IPS-18a (cell line): ENCODE measurements at regions not wholly inside any gene's neighbourhood (a gene's known extent, or its start where the extent isn't known, plus 50 kb on each side); places are given as distances from the start of the nearest gene placed in this dataset.
"Not testable (repeated sequence)": the region's sequence is repeated elsewhere in the genome, so short reads cannot be mapped to it uniquely, and the experiment has no call there.

ENCODE experiments used
- H3K27ac ChIP-seq: one replicate; pipeline ENCODE4 v1.5.1; 2013; ENCODE audit warnings: low read length
- H3K27me3 ChIP-seq: one replicate; pipeline ENCODE4 v1.6.1; 2013; ENCODE audit warnings: mild to moderate bottlenecking, low read length; ENCODE audit not compliant: control insufficient read depth, insufficient read depth
- H3K36me3 ChIP-seq: one replicate; pipeline ENCODE4 v1.6.1; 2013; ENCODE audit warnings: low read depth, low read length; ENCODE audit not compliant: control insufficient read depth
- H3K4me1 ChIP-seq: one replicate; pipeline ENCODE4 v1.6.1; 2013; ENCODE audit warnings: low read depth, low read length; ENCODE audit not compliant: control insufficient read depth
- H3K4me3 ChIP-seq: one replicate; pipeline ENCODE4 v1.5.1; 2013; ENCODE audit warnings: low read length
- H3K9ac ChIP-seq: one replicate; pipeline ENCODE4 v1.6.1; 2013; ENCODE audit warnings: mild to moderate bottlenecking, low read length, moderate library complexity
- H3K9me3 ChIP-seq: one replicate; pipeline ENCODE4 v1.6.1; 2013; ENCODE audit warnings: low read depth, low read length; ENCODE audit not compliant: control insufficient read depth

DNA sequence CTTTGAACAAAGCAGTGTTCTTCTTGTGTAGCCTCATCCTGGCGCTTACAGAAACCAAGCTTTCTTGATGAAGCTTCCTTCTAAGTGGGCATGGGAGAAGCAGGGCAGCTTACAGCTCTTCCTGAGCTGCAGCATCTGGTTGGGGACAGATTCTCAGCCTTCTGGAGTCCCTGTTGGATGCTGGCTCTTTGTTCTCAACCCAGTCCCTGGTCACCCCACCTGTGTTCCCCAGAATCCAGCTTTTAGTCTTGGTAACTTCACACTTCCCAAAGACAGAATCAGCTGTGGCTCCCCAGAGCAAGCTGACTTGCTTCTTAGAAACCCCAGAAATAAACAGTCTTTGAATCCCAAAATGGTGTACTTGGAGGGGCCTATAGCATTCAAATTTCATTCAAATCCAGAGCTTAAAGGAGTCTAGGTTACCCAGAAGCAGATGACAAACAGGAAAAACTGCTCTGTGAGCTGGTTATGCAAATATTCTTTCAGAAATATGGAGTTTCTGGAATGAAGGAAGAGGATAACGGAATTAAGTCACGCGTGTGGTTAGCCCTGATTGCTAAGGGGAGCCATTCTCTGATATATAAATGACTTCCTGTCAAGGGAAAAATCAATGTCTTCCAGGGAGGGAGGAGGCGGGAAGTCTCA, 783.4 kb upstream of the TPTE start:
- H3K4me3 ChIP-seq, H3K27ac ChIP-seq, H3K9ac ChIP-seq, H3K4me1 ChIP-seq, H3K36me3 ChIP-seq, H3K27me3 ChIP-seq: not testable (repeated sequence)
- peaks cover 86% of the 10 kb centered on the region for H3K9me3 ChIP-seq

GRCh38 chr21:9738527-9738926, 782.9 kb upstream of the TPTE start:
- no peaks in the 10 kb centered on the region for H3K4me1 ChIP-seq
- no peak overlapping the region for H3K27ac ChIP-seq
- H3K4me3 ChIP-seq = no peak overlapping the region
- peaks cover 86% of the 10 kb centered on the region for H3K9me3 ChIP-seq
- no peaks in the 10 kb centered on the region for H3K36me3 ChIP-seq
- H3K27me3 ChIP-seq = no peaks in the 10 kb centered on the region
- no peak overlapping the region for H3K9ac ChIP-seq

- Histone ChIP-seq H3K4me3 (no peak overlapping the region), H3K9me3 (peaks cover 86% of the 10 kb centered on the region), H3K27me3 (no peaks in the 10 kb centered on the region), H3K4me1 (no peaks in the 10 kb centered on the region), H3K36me3 (no peaks in the 10 kb centered on the region), H3K9ac (no peak overlapping the region), H3K27ac (no peak overlapping the region)
Measured at GRCh38 chr21:9739240-9739639, 782.1 kb upstream of the TPTE start.

- H3K4me3 ChIP-seq, H3K27me3 ChIP-seq, H3K27ac ChIP-seq, H3K36me3 ChIP-seq, H3K9ac ChIP-seq, H3K4me1 ChIP-seq: not testable (repeated sequence)
- H3K9me3 ChIP-seq = peaks cover 91% of the 10 kb centered on the region
Measured at GRCh38 chr21:9740177-9740941, 781.0 kb upstream of the TPTE start.

DNA sequence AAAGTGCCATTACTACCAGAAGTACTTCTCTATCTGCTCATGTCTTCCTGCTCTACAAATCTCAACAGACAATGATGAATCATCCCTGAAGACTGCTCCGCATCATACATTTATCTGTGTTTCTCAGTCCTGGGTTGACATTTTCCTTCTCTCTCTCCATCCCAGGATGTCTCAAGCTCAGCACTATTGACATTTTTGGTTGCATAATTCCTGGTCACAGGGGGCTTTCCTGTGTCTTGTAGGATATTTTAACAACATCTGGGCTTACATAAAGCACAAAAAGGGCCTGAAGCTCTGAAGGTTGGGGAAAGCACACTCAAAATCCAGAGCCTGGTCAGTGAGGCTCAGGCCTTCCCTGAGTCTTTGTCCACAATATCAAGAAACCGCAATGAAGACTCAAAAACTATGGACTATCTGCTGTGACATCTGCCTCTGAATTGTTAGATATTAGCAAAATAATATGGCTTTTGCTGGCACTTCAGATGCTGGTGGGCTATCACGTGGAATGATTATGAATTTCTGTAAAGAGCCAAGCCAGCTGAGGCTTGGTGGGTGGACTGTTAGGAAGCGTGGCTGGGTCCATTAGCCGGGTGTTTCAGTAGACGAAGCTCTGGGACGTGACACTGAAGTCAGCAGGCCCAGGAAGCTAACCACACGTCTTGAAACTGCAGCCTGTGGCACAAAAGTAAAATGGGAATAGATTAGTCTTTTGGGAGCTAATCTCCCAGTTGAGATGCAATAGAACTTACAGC, 780.2 kb upstream of the TPTE start:
- H3K27me3 ChIP-seq, H3K4me1 ChIP-seq, H3K4me3 ChIP-seq, H3K36me3 ChIP-seq, H3K27ac ChIP-seq, H3K9ac ChIP-seq: not testable (repeated sequence)
- H3K9me3 ChIP-seq = peaks cover 91% of the 10 kb centered on the region

DNA sequence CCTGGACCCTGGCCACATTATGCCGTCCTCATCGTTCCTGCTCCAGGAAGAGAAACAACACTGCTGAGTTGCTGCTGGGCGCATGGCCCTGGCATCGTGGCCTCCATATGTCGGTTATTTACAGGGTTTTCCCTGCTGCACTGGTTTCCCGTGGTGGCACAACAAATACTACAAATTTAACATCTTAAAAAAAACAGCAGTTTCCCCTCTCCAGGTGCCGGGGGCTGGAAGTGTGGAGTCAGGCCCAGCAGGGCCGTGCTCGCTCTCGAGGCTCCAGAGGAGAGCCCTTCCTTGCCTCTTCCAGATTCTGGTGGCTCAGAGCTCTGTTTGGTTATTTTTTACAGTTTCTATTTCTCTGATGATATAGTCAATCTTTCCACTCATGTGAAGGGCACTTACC, 777.8 kb upstream of the TPTE start:
- not testable (repeated sequence) for H3K27ac ChIP-seq, H3K27me3 ChIP-seq, H3K9ac ChIP-seq, H3K4me1 ChIP-seq, H3K36me3 ChIP-seq, H3K4me3 ChIP-seq
- peaks cover 91% of the 10 kb centered on the region for H3K9me3 ChIP-seq

- H3K9ac ChIP-seq, H3K36me3 ChIP-seq, H3K4me1 ChIP-seq, H3K4me3 ChIP-seq, H3K27me3 ChIP-seq, H3K27ac ChIP-seq: not testable (repeated sequence)
- H3K9me3 ChIP-seq = peaks cover 90% of the 10 kb centered on the region
Measured at GRCh38 chr21:9744166-9744565, 777.2 kb upstream of the TPTE start.

DNA sequence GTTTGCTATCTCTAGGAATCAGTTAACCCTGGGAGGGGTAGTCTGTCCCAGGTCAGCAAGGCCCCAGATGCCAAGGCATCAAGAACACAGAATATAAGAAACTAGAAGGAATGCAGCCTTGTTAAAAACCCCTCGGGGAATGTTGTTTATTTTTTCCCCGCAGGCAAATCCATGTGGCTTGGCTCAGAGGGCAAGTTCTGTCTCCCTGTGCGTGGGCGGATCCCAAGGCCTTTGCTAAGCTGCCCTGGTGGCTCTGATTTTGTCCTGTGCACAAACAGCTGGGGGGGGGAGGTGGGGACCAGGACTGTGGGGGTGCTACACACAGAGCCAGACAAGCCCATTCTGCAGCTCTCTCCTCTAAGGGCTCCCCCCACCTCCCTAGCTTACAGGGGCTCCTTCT, 776.8 kb upstream of the TPTE start:
- H3K27me3 ChIP-seq, H3K9ac ChIP-seq, H3K4me1 ChIP-seq, H3K27ac ChIP-seq, H3K36me3 ChIP-seq, H3K4me3 ChIP-seq: not testable (repeated sequence)
- peaks cover 90% of the 10 kb centered on the region for H3K9me3 ChIP-seq

DNA sequence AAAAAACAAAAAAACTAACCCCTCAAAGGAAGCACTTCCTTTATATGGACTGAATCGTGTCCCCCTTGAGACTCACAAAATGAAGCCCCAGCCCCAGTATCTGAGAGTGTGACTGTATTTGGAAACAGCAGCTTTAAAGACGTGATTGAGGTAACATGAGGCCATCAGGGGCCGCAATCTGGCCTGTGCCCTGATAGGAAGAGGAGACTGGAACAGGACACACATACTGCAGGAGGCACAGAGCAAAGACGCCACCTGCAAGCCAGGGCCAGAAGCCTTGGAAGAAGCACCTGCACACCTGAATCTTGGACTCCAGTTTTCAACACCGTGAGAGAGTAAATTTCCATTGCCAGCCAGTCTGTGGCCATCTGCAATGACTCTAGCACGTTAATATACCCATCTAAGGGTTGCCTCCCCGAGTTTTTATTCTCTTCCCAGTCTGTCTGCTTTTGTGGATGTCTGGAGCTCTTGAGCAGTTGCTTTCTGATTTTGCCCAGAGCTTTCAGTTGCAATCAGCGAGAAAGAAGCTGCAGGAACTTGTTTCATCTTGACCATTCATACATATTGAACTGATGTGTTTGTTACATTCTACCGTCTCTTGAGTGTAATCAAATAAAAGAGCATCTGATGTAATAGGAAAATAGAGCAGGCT, 775.8 kb upstream of the TPTE start:
- not testable (repeated sequence) for H3K27me3 ChIP-seq, H3K4me3 ChIP-seq, H3K27ac ChIP-seq, H3K4me1 ChIP-seq, H3K9ac ChIP-seq, H3K36me3 ChIP-seq
- H3K9me3 ChIP-seq = peaks cover 91% of the 10 kb centered on the region

DNA sequence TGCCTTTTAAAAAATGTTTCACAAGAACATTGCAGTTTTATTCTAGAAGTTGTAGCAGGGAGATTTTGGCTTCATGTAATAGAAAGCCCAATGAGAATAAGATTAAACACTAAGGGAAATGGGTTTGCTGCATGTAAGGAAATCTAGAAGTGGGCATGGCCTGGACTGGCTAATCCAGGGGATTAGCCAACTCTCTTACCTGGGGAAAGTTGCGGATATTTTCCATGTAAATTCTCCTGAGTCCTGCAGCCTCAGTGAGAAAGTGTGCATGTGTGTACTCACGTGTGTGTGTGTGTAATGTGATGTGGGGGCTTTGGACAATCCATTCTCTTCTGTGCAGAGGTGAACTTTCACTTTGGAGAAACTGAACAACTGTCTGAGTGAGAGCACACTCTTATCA, 775.1 kb upstream of the TPTE start:
- not testable (repeated sequence) for H3K9ac ChIP-seq, H3K27me3 ChIP-seq, H3K36me3 ChIP-seq, H3K27ac ChIP-seq, H3K4me1 ChIP-seq, H3K4me3 ChIP-seq
- peaks cover 91% of the 10 kb centered on the region for H3K9me3 ChIP-seq

DNA sequence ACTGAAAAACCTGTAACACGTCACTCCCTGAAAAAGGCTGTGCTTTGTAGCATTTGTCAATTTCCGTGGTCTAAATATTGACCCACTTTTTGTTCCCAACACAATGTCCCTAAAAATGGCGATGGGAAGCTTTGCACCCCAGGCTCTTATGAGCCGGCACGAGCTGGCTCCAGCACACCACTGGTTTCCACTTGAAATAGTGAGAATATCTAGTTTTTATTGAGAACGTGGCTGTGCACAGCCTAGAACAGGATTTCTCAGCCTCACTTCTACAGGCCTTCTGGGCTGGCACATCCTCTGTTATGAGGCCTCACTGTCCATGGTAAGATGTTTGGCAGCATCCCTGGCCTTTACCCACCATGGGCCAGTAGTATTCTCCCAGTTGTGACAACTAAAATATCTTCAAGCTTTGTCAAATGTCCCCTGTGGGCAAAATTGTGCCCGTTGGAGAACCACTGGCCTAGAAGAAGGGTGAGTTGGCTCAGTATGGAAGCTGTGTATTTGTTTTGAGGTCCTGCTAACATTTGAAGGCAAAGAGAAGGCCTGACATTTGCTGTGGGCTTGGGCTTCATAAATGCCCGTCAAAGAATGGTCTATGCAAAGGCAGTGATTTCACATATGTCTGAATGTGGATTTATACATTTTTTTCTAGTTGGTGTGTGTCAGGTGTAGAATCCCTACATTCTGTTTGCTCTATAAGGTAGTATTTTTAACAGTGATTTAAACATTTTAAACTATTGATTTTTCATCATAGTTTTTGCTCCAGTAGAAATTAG, 774.4 kb upstream of the TPTE start:
- not testable (repeated sequence) for H3K27ac ChIP-seq, H3K27me3 ChIP-seq, H3K9ac ChIP-seq, H3K4me1 ChIP-seq, H3K36me3 ChIP-seq, H3K4me3 ChIP-seq
- H3K9me3 ChIP-seq = peaks cover 90% of the 10 kb centered on the region
